ENCODE measurements at regions not wholly inside any gene's neighbourhood (a gene's known extent, or its start where the extent isn't known, plus 50 kb on each side); places are given as distances from the start of the nearest gene placed in this dataset.

DNA sequence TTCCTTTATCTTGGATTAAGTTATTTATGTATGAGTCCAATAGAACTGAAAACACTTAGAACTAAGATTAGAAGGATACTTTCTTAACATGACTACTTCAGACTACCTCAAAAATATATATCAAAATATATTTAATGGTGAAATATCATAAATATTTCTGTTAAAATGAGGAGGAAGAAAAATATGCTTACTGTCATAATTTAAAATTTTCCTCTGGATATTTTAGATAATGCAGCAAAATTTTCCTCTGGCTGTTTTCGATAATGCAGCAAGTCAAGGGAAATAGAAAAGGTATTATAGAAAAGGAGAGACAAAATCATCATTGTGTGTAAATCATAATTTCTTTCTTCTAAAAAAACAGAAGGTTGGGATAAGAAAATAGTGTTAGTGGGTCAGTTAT, 263.3 kb downstream of the HS3ST3A1 start:
- no peak overlapping the region for H2BK120ac ChIP-seq (ENCODE audit: low read depth, low read length, poor library complexity, severe bottlenecking)
- H2BK12ac ChIP-seq (ENCODE audit: insufficient read length, low read depth, low read length) = no peak overlapping the region
- no peak overlapping the region for H3K23ac ChIP-seq (ENCODE audit: insufficient read length, low read depth, low read length)
- Mint-ChIP-seq H3K4me3 (peak overlapping the region in 1 of 2 experiments; percentile 24; a peak in 2 of 5 replicates), H3K4me1 (peaks cover 16 to 23% of the 10 kb centered on the region in 2 experiments), H3K27ac (no peak overlapping the region), H3K9me3 (no peaks in the 10 kb centered on the region), H3K27me3 (ENCODE audit: low read depth) (peaks cover 1% of the 10 kb centered on the region), H3K36me3 (ENCODE audit: insufficient read depth in 1 of 3, low read depth in 3 of 3) (no peaks in the 10 kb centered on the region; a peak in 1 of 7 replicates)
- no peak overlapping the region for H4K8ac ChIP-seq (replicated peaks; ENCODE audit: insufficient read length, low read depth, low read length)
- no peak overlapping the region for H3T11ph ChIP-seq (ENCODE audit: low read length)
- H2BK20ac ChIP-seq (ENCODE audit: low read depth, low read length, poor library complexity, severe bottlenecking) = no peak overlapping the region
- TF ChIP-seq, protein P1, sequence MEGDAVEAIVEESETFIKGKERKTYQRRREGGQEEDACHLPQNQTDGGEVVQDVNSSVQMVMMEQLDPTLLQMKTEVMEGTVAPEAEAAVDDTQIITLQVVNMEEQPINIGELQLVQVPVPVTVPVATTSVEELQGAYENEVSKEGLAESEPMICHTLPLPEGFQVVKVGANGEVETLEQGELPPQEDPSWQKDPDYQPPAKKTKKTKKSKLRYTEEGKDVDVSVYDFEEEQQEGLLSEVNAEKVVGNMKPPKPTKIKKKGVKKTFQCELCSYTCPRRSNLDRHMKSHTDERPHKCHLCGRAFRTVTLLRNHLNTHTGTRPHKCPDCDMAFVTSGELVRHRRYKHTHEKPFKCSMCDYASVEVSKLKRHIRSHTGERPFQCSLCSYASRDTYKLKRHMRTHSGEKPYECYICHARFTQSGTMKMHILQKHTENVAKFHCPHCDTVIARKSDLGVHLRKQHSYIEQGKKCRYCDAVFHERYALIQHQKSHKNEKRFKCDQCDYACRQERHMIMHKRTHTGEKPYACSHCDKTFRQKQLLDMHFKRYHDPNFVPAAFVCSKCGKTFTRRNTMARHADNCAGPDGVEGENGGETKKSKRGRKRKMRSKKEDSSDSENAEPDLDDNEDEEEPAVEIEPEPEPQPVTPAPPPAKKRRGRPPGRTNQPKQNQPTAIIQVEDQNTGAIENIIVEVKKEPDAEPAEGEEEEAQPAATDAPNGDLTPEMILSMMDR (conservative IDR thresholded peaks at IDR 0.05) = no peak
- WGBS (ENCODE audit: extremely low coverage, insufficient read length, low lambda C conversion rate) = no CpG with 5 or more reads among the region's 1 CpG
- H3K27ac ChIP-seq (ENCODE audit: insufficient read length, low read depth, low read length) = no peak overlapping the region
- no peak overlapping the region for H2AFZ ChIP-seq (ENCODE audit: low read length)
- H3K79me1 ChIP-seq (ENCODE audit: insufficient read depth, low read depth, low read length, poor library complexity, severe bottlenecking) = no peaks in the 10 kb centered on the region
- no peaks in the 10 kb centered on the region for H3K27me3 ChIP-seq (ENCODE audit: insufficient read depth, low read length)
- no peak overlapping the region for H2BK5ac ChIP-seq (ENCODE audit: insufficient read length, low read length)
- no peaks in the 10 kb centered on the region for H3K9me3 ChIP-seq (ENCODE audit: control insufficient read depth, low read depth, low read length)
- no peak for DNase-seq
- 0 out of 2 replicates have a peak, but pooled peaks cover 2% of the 10 kb centered on the region for H3K4me1 ChIP-seq (ENCODE audit: insufficient read depth, low read length)
- no peak overlapping the region for H4K91ac ChIP-seq (ENCODE audit: insufficient read length, low read depth, low read length)
- no peak overlapping the region for H3K9ac ChIP-seq (ENCODE audit: extremely low read depth, insufficient read length, low read length)
- no peaks in the 10 kb centered on the region for H3K23me2 ChIP-seq (ENCODE audit: insufficient read length, low read depth, low read length, poor library complexity, severe bottlenecking)
- H2AK5ac ChIP-seq (ENCODE audit: insufficient read length, low read length) = no peak overlapping the region
- no peak overlapping the region for H4K5ac ChIP-seq (ENCODE audit: insufficient read length, low read depth, low read length)
- H3K18ac ChIP-seq (ENCODE audit: insufficient read length, low read depth, low read length) = no peak overlapping the region
- H3K79me2 ChIP-seq (ENCODE audit: insufficient read depth, low read length) = no peaks in the 10 kb centered on the region
- H3K4ac ChIP-seq (ENCODE audit: low read depth, low read length) = no peak overlapping the region
- no peaks in the 10 kb centered on the region for H4K20me1 ChIP-seq (ENCODE audit: control insufficient read depth, insufficient read depth, insufficient read length)
- H3K14ac ChIP-seq (ENCODE audit: insufficient read depth, low read length) = no peak overlapping the region
- H3K56ac ChIP-seq (ENCODE audit: insufficient read length, low read depth, low read length) = no peak overlapping the region
- H3K4me2 ChIP-seq (ENCODE audit: insufficient read depth, insufficient read length, low read length) = no peak overlapping the region
- no peak overlapping the region for H2BK15ac ChIP-seq (ENCODE audit: low read depth, low read length)

Measured in H9 (cell line).